Activated CD4-positive, CD25-positive, alpha-beta regulatory T cell treated with anti-CD3 and anti-CD28 coated beads, Interleukin-2, amount 50 U/mL, for 24 hours (primary cell): ENCODE measurements at regions not wholly inside any gene's neighbourhood (a gene's known extent, or its start where the extent isn't known, plus 50 kb on each side); places are given as distances from the start of the nearest gene placed in this dataset.
A peak's percentile ranks its signal among the peaks of the same experiment; 100 is the strongest.

Source experiments
- ATAC-seq, 2 donors: fragments of 150-1000 bp; cut with Tn5 transposase; one replicate each; pipeline ENCODE4 v1.10.0; 2021; ENCODE audit warnings: mild to moderate bottlenecking in 1 of 2, moderate library complexity in 1 of 2

GRCh38 chr14:35456261-35456660, 51.7 kb upstream of the NFKBIA start:
- no peak for ATAC-seq

GRCh38 chr14:35458442-35458841, 53.9 kb upstream of the NFKBIA start:
- no peak for ATAC-seq

GRCh38 chr14:35459776-35460175, 55.2 kb upstream of the NFKBIA start:
- no peak for ATAC-seq

GRCh38 chr14:35470755-35471154, 63.2 kb upstream of the INSM2 start:
- no peak for ATAC-seq

- no peak for ATAC-seq
Observed at GRCh38 chr14:35471803-35472202, 62.2 kb upstream of the INSM2 start.

GRCh38 chr14:35474323-35474722, 59.6 kb upstream of the INSM2 start:
- no peak for ATAC-seq

GRCh38 chr14:35480119-35480769, 53.7 kb upstream of the INSM2 start:
- peak; percentile 88 to 89 for ATAC-seq

- ATAC-seq: no peak
Observed at GRCh38 chr14:35482994-35483515, 50.9 kb upstream of the INSM2 start.
